ENCODE measurements at regions not wholly inside any gene's neighbourhood (a gene's known extent, or its start where the extent isn't known, plus 50 kb on each side); places are given as distances from the start of the nearest gene placed in this dataset.
"Not testable (repeated sequence)": the region's sequence is repeated elsewhere in the genome, so short reads cannot be mapped to it uniquely, and the experiment has no call there.

GRCh38 chr12:116687888-116688287, 50.0 kb downstream of the SPRING1 start:
- peak in 1 of 2 donors; percentile 4 for DNase-seq (ENCODE audit: extremely low read depth in 1 of 2, low read depth in 1 of 2)

- no peak for DNase-seq (ENCODE audit: extremely low read depth in 1 of 2, low read depth in 1 of 2)
These were observed 53.0 kb downstream of the SPRING1 start for GRCh38 chr12:116684891-116685290.

- DNase-seq (ENCODE audit: extremely low read depth in 1 of 2, low read depth in 1 of 2): no peak
These were observed 60.6 kb downstream of the SPRING1 start for GRCh38 chr12:116677202-116677661.

- no peak for DNase-seq (ENCODE audit: extremely low read depth in 1 of 2, low read depth in 1 of 2)
These were observed 62.3 kb downstream of the SPRING1 start for GRCh38 chr12:116675339-116676107.

GRCh38 chr12:116674643-116675183, 63.2 kb downstream of the SPRING1 start:
- DNase-seq (ENCODE audit: extremely low read depth in 1 of 2, low read depth in 1 of 2): no peak

GRCh38 chr12:116673681-116674111, 64.2 kb downstream of the SPRING1 start:
- no peak for DNase-seq (ENCODE audit: extremely low read depth in 1 of 2, low read depth in 1 of 2)

GRCh38 chr12:116672842-116673516, 64.9 kb downstream of the SPRING1 start:
- DNase-seq (ENCODE audit: extremely low read depth in 1 of 2, low read depth in 1 of 2): no peak

- DNase-seq (ENCODE audit: extremely low read depth in 1 of 2, low read depth in 1 of 2): no peak
These were observed 65.9 kb downstream of the SPRING1 start for GRCh38 chr12:116672010-116672409.

GRCh38 chr12:116670859-116671258, 67.0 kb downstream of the SPRING1 start:
- DNase-seq (ENCODE audit: extremely low read depth in 1 of 2, low read depth in 1 of 2): no peak

- no peak for DNase-seq (ENCODE audit: extremely low read depth in 1 of 2, low read depth in 1 of 2)
These were observed 70.1 kb downstream of the SPRING1 start for GRCh38 chr12:116667752-116668151.

GRCh38 chr12:116666829-116667228, 71.0 kb downstream of the SPRING1 start:
- not testable (repeated sequence) for DNase-seq (ENCODE audit: extremely low read depth in 1 of 2, low read depth in 1 of 2)

GRCh38 chr12:116666305-116666673, 71.6 kb downstream of the SPRING1 start:
- no peak for DNase-seq (ENCODE audit: extremely low read depth in 1 of 2, low read depth in 1 of 2)

GRCh38 chr12:116665666-116666304, 72.1 kb downstream of the SPRING1 start:
- no peak for DNase-seq (ENCODE audit: extremely low read depth in 1 of 2, low read depth in 1 of 2)

GRCh38 chr12:116664085-116664484, 73.8 kb downstream of the SPRING1 start:
- no peak for DNase-seq (ENCODE audit: extremely low read depth in 1 of 2, low read depth in 1 of 2)

- DNase-seq (ENCODE audit: extremely low read depth in 1 of 2, low read depth in 1 of 2): no peak
These were observed 75.2 kb downstream of the SPRING1 start for GRCh38 chr12:116662612-116663144.

GRCh38 chr12:116661341-116661740, 76.5 kb downstream of the SPRING1 start:
- no peak for DNase-seq (ENCODE audit: extremely low read depth in 1 of 2, low read depth in 1 of 2)

GRCh38 chr12:116660740-116661139, 77.1 kb downstream of the SPRING1 start:
- not testable (repeated sequence) for DNase-seq (ENCODE audit: extremely low read depth in 1 of 2, low read depth in 1 of 2)

- DNase-seq (ENCODE audit: extremely low read depth in 1 of 2, low read depth in 1 of 2): no peak
These were observed 77.9 kb downstream of the SPRING1 start for GRCh38 chr12:116659771-116660481.

GRCh38 chr12:116657921-116658495, 79.9 kb downstream of the SPRING1 start:
- DNase-seq (ENCODE audit: extremely low read depth in 1 of 2, low read depth in 1 of 2): no peak

GRCh38 chr12:116656306-116656705, 81.6 kb downstream of the SPRING1 start:
- no peak for DNase-seq (ENCODE audit: extremely low read depth in 1 of 2, low read depth in 1 of 2)
